CD14-positive monocyte (primary cell): ENCODE measurements at regions not wholly inside any gene's neighbourhood (a gene's known extent, or its start where the extent isn't known, plus 50 kb on each side); places are given as distances from the start of the nearest gene placed in this dataset.

Experiments used
- DNase-seq, 3 donors: peaks; one replicate each; pipeline ENCODE4 v3.0.0-alpha.2; 2011 to 2022
- H2AFZ ChIP-seq: 2 replicates; pipeline ENCODE4 v1.6.0; 2012; ENCODE audit warnings: mild to moderate bottlenecking, low read depth, low read length, inconsistent platforms; ENCODE audit not compliant: insufficient read depth, poor library complexity, severe bottlenecking
- H3K27ac ChIP-seq, 2 donors: 1 replicate in 1 of 2; 2 replicates in 1 of 2; pipeline ENCODE4 v1.5.1; 2012 to 2013; ENCODE audit warnings: low read length in 2 of 2, control low read depth in 1 of 2, inconsistent platforms in 1 of 2, low read depth in 1 of 2, mild to moderate bottlenecking in 1 of 2
- H3K27me3 ChIP-seq, 2 donors: one replicate each; pipeline versions ENCODE4 v1.6.0 to v1.6.1; 2011 to 2013; ENCODE audit warnings: low read length in 2 of 2; ENCODE audit not compliant: control insufficient read depth in 2 of 2, insufficient read depth in 2 of 2
- H3K36me3 ChIP-seq, 2 donors: replicated peaks in 1 of 2; 1 replicate in 1 of 2; 2 replicates in 1 of 2; pipeline versions ENCODE4 v1.5.1 to v1.6.1; 2012 to 2013; ENCODE audit warnings: low read length in 2 of 2, control low read depth in 1 of 2, inconsistent platforms in 1 of 2, mild to moderate bottlenecking in 1 of 2; ENCODE audit not compliant: insufficient read depth in 2 of 2, control insufficient read depth in 1 of 2
- H3K4me1 ChIP-seq, 2 donors: 1 replicate in 1 of 2; 2 replicates in 1 of 2; pipeline versions ENCODE4 v1.5.1 to v1.6.1; 2012 to 2013; ENCODE audit warnings: low read length in 2 of 2, control low read depth in 1 of 2, inconsistent platforms in 1 of 2, mild to moderate bottlenecking in 1 of 2, moderate library complexity in 1 of 2; ENCODE audit not compliant: insufficient read depth in 2 of 2, control insufficient read depth in 1 of 2
- H3K4me2 ChIP-seq: replicated peaks from 2 replicates; pipeline ENCODE3; 2012; ENCODE audit warnings: low read length, moderate library complexity, mild to moderate bottlenecking; ENCODE audit not compliant: poor library complexity, severe bottlenecking; ENCODE audit errors: extremely low read depth
- H3K4me3 ChIP-seq, 3 experiments: fragments of 200-600 bp in 1 of 3; sonication (generic) in 1 of 3; replicated peaks in 1 of 3; 1 replicate in 2 of 3; 2 replicates in 1 of 3; pipeline ENCODE4 v1.5.1; 2011 to 2013; ENCODE audit warnings: low read length in 3 of 3, mild to moderate bottlenecking in 3 of 3, control low read depth in 2 of 3, low read depth in 2 of 3, inconsistent platforms in 1 of 3, moderate library complexity in 1 of 3
- H3K79me2 ChIP-seq: 2 replicates; pipeline ENCODE4 v1.6.0; 2012; ENCODE audit warnings: mild to moderate bottlenecking, control low read depth, inconsistent platforms, low read length, moderate library complexity; ENCODE audit not compliant: insufficient read depth
- H3K9ac ChIP-seq: 2 replicates; pipeline ENCODE4 v1.6.0; 2017; ENCODE audit warnings: low read length, mild to moderate bottlenecking; ENCODE audit not compliant: insufficient read depth, poor library complexity, severe bottlenecking
- H3K9me3 ChIP-seq, 2 donors: replicated peaks in 1 of 2; 1 replicate in 1 of 2; 2 replicates in 1 of 2; pipeline versions ENCODE4 v1.5.1 to v1.6.1; 2012 to 2013; ENCODE audit warnings: low read length in 2 of 2, control low read depth in 1 of 2; ENCODE audit not compliant: control insufficient read depth in 1 of 2, insufficient read depth in 1 of 2
- H4K20me1 ChIP-seq: 2 replicates; pipeline ENCODE4 v1.6.0; 2012; ENCODE audit warnings: mild to moderate bottlenecking, low read length, control low read depth, moderate library complexity; ENCODE audit not compliant: insufficient read depth
- H3K27ac Mint-ChIP-seq, 7 donors: one replicate each; pipeline ENCODE4 v1.8.0; 2020; ENCODE audit warnings: mild to moderate bottlenecking in 7 of 7, mixed read lengths in 7 of 7, moderate library complexity in 6 of 7, inconsistent platforms in 2 of 7
- H3K27me3 Mint-ChIP-seq, 3 donors: one replicate each; pipeline ENCODE4 v1.8.0; 2021 to 2022; ENCODE audit warnings: low read depth in 3 of 3, mild to moderate bottlenecking in 3 of 3, mixed read lengths in 3 of 3, moderate library complexity in 3 of 3, inconsistent platforms in 1 of 3
- H3K36me3 Mint-ChIP-seq, 2 donors: one replicate each; pipeline ENCODE4 v1.8.0; 2020; ENCODE audit warnings: mixed read lengths in 2 of 2, inconsistent platforms in 1 of 2, mild to moderate bottlenecking in 1 of 2
- H3K4me1 Mint-ChIP-seq: one replicate; pipeline ENCODE4 v1.8.0; 2020; ENCODE audit warnings: mild to moderate bottlenecking, mixed read lengths
- H3K4me3 Mint-ChIP-seq, 2 donors: one replicate each; pipeline ENCODE4 v1.8.0; 2020; ENCODE audit warnings: mild to moderate bottlenecking in 2 of 2, mixed read lengths in 2 of 2, moderate library complexity in 1 of 2
- H3K9me3 Mint-ChIP-seq, 7 donors: one replicate each; pipeline ENCODE4 v1.8.0; 2020 to 2022; ENCODE audit warnings: mixed read lengths in 7 of 7, mild to moderate bottlenecking in 6 of 7, moderate library complexity in 6 of 7, inconsistent platforms in 2 of 7
- WGBS: methylation state at CpG from one replicate; pipeline ENCODE4 v1.1.5; 2013; ENCODE audit warnings: missing lambda C conversion rate; ENCODE audit not compliant: insufficient coverage; 5-methylcytosine and 5-hydroxymethylcytosine counted together
- intact Hi-C, 2 donors: fragments of 100-400 bp; cut with micrococcal nuclease; formaldehyde crosslinking; loops; one replicate each; pipeline versions ENCODE4 v1.15.0 to v1.15.1; 2023
- TF ChIP-seq, protein P1 (sequence below): fragments of 200-600 bp; IDR thresholded peaks from one replicate; pipeline ENCODE4 v1.8.0; 2022; ENCODE audit warnings: antibody characterized with exemption, mild to moderate bottlenecking

DNA sequence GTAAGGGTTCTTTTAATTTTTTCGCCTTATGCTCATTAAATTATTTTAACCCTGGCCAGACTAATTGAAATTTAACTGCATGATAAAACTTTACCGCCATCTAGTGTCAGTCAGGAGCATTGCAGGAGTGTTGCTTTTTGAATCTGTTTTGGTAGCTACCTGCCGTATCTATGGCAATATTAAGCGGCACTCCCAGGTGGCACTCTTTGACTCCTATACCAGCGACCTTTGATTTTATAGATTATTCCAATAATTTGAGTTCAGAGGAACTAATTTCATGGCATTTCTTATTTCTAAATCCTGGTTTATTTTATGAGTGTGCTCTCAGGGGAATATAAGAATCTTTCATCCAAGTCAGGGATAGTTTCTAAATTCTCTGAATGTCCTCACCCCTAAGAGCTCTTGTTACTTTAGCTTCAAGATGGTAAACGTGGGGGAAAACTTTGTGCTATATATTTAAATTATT, 198.9 kb downstream of the REEP3 start:
- Histone ChIP-seq H3K36me3 (no peaks in the 10 kb centered on the region), H3K4me1 (peaks cover 21 to 23% of the 10 kb centered on the region in 2 donors), H2AFZ (no peak overlapping the region), H3K4me3 (no peak overlapping the region), H3K27ac (no peak overlapping the region), H3K9me3 (no peaks in the 10 kb centered on the region), H3K27me3 (no peaks in the 10 kb centered on the region), H3K79me2 (no peaks in the 10 kb centered on the region), H3K4me2 (no peak overlapping the region), H3K9ac (no peak overlapping the region), H4K20me1 (no peaks in the 10 kb centered on the region)
- TF ChIP-seq, protein P1, sequence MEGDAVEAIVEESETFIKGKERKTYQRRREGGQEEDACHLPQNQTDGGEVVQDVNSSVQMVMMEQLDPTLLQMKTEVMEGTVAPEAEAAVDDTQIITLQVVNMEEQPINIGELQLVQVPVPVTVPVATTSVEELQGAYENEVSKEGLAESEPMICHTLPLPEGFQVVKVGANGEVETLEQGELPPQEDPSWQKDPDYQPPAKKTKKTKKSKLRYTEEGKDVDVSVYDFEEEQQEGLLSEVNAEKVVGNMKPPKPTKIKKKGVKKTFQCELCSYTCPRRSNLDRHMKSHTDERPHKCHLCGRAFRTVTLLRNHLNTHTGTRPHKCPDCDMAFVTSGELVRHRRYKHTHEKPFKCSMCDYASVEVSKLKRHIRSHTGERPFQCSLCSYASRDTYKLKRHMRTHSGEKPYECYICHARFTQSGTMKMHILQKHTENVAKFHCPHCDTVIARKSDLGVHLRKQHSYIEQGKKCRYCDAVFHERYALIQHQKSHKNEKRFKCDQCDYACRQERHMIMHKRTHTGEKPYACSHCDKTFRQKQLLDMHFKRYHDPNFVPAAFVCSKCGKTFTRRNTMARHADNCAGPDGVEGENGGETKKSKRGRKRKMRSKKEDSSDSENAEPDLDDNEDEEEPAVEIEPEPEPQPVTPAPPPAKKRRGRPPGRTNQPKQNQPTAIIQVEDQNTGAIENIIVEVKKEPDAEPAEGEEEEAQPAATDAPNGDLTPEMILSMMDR: peak; percentile 99
- peaks cover 0 to 11% (median 6%) of the 10 kb centered on the region in 3 donors for H3K27me3 Mint-ChIP-seq
- intact Hi-C loops: loop anchor here in 1 of 2 donors (10.0 kb wide), 1 partner anchor 545 kb away; no protein-coding TSS in a partner anchor
- no CpG with 5 or more reads among the region's 6 CpGs for WGBS
- H3K4me3 Mint-ChIP-seq: no peak overlapping the region
- H3K9me3 Mint-ChIP-seq: no peaks in the 10 kb centered on the region
- peaks cover 32% of the 10 kb centered on the region for H3K4me1 Mint-ChIP-seq
- H3K36me3 Mint-ChIP-seq: no peaks in the 10 kb centered on the region
- DNase-seq: peak in 2 of 3 donors; percentile 47 to 67
- no peak overlapping the region for H3K27ac Mint-ChIP-seq

DNA sequence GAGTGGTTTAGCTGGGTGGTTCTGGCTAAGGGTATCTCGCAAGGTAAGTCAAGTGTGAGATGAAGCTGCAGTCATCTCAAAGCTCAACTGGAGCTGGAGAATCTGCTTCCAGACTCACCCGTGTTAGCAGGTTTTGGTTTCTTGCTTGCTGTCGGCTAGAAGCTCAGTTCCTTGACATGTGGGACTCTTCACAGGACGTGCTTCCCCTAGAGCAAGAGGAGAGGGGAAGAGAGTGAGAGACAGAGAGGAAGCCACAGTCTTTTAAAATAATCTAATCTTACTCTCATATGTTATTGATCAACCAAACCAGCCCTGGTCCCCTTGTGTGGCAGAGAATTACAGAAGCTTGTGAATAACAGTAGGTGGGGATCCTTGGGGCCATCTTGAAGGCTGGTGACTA, 199.5 kb downstream of the REEP3 start:
- Histone ChIP-seq H3K9ac (no peak overlapping the region), H3K27me3 (no peaks in the 10 kb centered on the region), H3K36me3 (no peaks in the 10 kb centered on the region), H3K4me3 (no peak overlapping the region), H2AFZ (no peak overlapping the region), H4K20me1 (no peaks in the 10 kb centered on the region), H3K27ac (no peak overlapping the region), H3K79me2 (no peaks in the 10 kb centered on the region), H3K9me3 (no peaks in the 10 kb centered on the region), H3K4me2 (no peak overlapping the region), H3K4me1 (peaks cover 21 to 23% of the 10 kb centered on the region in 2 donors)
- H3K27ac Mint-ChIP-seq: peak overlapping the region in 2 of 7 donors; percentile 30 to 33
- TF ChIP-seq, protein P1: no peak
- no peaks in the 10 kb centered on the region for H3K9me3 Mint-ChIP-seq
- H3K4me1 Mint-ChIP-seq: peaks cover 32% of the 10 kb centered on the region
- H3K36me3 Mint-ChIP-seq: no peaks in the 10 kb centered on the region
- H3K4me3 Mint-ChIP-seq: no peak overlapping the region
- peaks cover 0 to 17% (median 4%) of the 10 kb centered on the region in 3 donors for H3K27me3 Mint-ChIP-seq
- WGBS: 83% methylated on average over 2 of the region's 4 CpGs
- no peak for DNase-seq
- intact Hi-C loops: loop anchor here in 1 of 2 donors (10.0 kb wide), 1 partner anchor 546 kb away; no protein-coding TSS in a partner anchor
